SK-N-MC (cell line): ENCODE measurements at regions not wholly inside any gene's neighbourhood (a gene's known extent, or its start where the extent isn't known, plus 50 kb on each side); places are given as distances from the start of the nearest gene placed in this dataset.

ENCODE experiments used
- DNase-seq: peaks from one replicate; pipeline ENCODE4 v3.0.0-alpha.2; 2011; ENCODE audit warnings: low read depth, low spot score
- H3K27ac ChIP-seq: fragments of 200-600 bp; sonication (generic); 2 replicates; pipeline ENCODE4 v1.5.1; 2016; ENCODE audit warnings: mixed run types
- H3K36me3 ChIP-seq: fragments of 200-600 bp; sonication (generic); 2 replicates; pipeline ENCODE4 v1.6.1; 2017; ENCODE audit warnings: antibody characterized with exemption, low read length, mixed read lengths; ENCODE audit not compliant: insufficient read depth
- H3K4me3 ChIP-seq: fragments of 200-600 bp; sonication (generic); 2 replicates; pipeline ENCODE4 v1.5.1; 2016
- H3K9ac ChIP-seq: fragments of 200-600 bp; sonication (generic); 2 replicates; pipeline ENCODE4 v1.8.0; 2017; ENCODE audit warnings: mixed run types, mixed read lengths; ENCODE audit not compliant: insufficient read length
- H3K9me3 ChIP-seq: fragments of 200-600 bp; sonication (generic); 2 replicates; pipeline ENCODE4 v1.6.1; 2017; ENCODE audit warnings: low read depth, mild to moderate bottlenecking, antibody characterized with exemption, low read length, moderate library complexity, mixed read lengths
- EZH2 ChIP-seq: fragments of 200-600 bp; sonication (generic); IDR thresholded peaks from one replicate; pipeline ENCODE4 v1.6.1; 2017; ENCODE audit warnings: antibody characterized with exemption
- FOXP2 ChIP-seq: optimal IDR thresholded peaks from 2 replicates; pipeline ENCODE3; 2011; ENCODE audit warnings: mild to moderate bottlenecking, moderate library complexity; ENCODE audit not compliant: insufficient read depth; ENCODE audit errors: extremely low read length, control extremely low read depth
- POLR2AphosphoS5 ChIP-seq: IDR thresholded peaks from 2 replicates; pipeline ENCODE4 v1.6.1; 2012; ENCODE audit warnings: mild to moderate bottlenecking, low read depth, low read length, borderline replicate concordance

DNA sequence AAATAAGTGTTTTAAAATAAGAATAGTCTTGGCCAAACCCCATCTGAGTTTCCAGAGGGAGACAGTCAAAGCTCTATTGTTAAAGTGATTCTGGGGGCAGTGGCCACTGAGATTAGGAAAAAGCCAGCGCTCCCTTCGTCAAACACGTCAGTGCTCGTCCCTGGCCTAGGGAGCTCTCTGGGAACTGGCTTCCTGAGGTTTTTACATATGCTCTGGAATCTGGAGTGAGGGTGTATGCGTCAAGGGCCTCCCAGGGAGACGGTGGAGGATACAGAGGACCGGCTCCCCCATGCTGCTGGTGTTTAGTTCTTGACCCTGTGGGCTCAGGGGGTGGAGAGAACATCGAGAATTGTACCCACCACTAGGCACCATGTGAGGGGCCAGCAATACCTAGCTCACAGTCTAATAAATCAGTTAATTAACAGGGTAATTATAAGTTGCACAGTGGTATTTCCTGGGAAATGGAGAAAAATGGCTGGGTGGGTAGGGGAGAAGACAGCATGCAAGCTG lies 87.0 kb downstream of the SLC25A47 start:
- Histone ChIP-seq H3K9ac (no peak overlapping the region), H3K4me3 (no peak overlapping the region), H3K27ac (peak overlapping the region; percentile 26; the same call in 1 of the 2 replicates), H3K9me3 (no peaks in the 10 kb centered on the region), H3K36me3 (no peaks in the 10 kb centered on the region)
- DNase-seq: no peak
- no peak for TF ChIP-seq EZH2
- no peak for TF ChIP-seq POLR2AphosphoS5
- TF ChIP-seq FOXP2: no peak

DNA sequence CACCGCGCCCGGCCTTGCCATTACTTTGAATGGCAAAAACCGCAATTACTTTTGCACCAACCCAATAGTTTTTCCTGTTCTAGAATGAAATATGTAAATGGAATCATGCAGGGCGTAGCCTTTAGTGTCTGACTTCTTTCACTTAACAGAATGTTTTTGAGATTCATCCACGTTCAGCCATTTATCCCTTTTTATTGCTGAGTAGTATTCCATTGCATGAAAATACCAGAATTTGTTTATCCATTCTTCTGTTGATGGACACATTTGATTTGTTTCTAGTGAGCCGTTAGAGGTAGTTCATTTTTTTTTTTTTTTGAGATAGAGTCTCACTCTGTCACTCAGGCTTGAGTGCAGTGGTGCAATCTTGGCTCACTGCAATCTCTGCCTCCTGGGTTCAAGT lies 90.6 kb downstream of the SLC25A47 start:
- Histone ChIP-seq H3K9me3 (no peaks in the 10 kb centered on the region), H3K9ac (no peak overlapping the region), H3K27ac (no peak overlapping the region), H3K4me3 (no peak overlapping the region), H3K36me3 (no peaks in the 10 kb centered on the region)
- DNase-seq: no peak
- TF ChIP-seq FOXP2: no peak

- Histone ChIP-seq H3K27ac (no peak overlapping the region), H3K4me3 (no peak overlapping the region), H3K36me3 (no peaks in the 10 kb centered on the region), H3K9ac (no peak overlapping the region), H3K9me3 (no peaks in the 10 kb centered on the region)
- TF ChIP-seq FOXP2 (no peak), EZH2 (no peak), POLR2AphosphoS5 (no peak)
- no peak for DNase-seq
These were observed 92.1 kb downstream of the SLC25A47 start for GRCh38 chr14:100415226-100415625.

DNA sequence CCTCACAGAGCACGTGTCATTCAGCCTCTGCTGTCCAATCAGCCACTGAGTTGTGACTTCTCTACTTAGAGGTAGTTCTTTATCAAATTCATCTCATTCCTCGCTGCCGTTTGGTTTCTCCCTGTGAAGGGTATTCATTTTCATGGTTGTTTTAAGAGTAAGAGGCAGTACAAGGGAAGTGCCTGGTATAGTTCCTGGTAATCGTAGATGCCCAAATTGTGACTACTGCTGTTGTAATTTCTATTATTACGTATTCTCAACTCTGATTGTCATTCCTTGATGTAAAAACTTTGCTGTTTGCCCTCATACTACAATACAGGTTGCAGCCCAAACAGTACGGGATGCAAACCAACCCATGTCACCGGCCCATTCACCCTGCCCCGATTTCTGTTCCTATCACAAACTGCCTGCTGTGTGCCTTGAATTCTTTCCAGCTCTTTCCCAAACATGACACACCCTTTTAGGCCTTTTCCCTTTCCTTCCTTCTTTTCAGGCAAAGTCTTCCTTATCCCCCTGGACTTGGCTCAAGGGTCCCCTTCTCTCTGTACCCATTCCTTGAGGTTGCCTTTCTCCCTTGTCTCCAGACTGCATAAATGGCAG lies 93.0 kb downstream of the SLC25A47 start:
- no peak for DNase-seq
- no peaks in the 10 kb centered on the region for H3K9me3 ChIP-seq
- no peak overlapping the region for H3K4me3 ChIP-seq
- H3K27ac ChIP-seq: no peak overlapping the region
- no peak overlapping the region for H3K9ac ChIP-seq
- no peaks in the 10 kb centered on the region for H3K36me3 ChIP-seq
- TF ChIP-seq FOXP2 (no peak), EZH2 (no peak)

DNA sequence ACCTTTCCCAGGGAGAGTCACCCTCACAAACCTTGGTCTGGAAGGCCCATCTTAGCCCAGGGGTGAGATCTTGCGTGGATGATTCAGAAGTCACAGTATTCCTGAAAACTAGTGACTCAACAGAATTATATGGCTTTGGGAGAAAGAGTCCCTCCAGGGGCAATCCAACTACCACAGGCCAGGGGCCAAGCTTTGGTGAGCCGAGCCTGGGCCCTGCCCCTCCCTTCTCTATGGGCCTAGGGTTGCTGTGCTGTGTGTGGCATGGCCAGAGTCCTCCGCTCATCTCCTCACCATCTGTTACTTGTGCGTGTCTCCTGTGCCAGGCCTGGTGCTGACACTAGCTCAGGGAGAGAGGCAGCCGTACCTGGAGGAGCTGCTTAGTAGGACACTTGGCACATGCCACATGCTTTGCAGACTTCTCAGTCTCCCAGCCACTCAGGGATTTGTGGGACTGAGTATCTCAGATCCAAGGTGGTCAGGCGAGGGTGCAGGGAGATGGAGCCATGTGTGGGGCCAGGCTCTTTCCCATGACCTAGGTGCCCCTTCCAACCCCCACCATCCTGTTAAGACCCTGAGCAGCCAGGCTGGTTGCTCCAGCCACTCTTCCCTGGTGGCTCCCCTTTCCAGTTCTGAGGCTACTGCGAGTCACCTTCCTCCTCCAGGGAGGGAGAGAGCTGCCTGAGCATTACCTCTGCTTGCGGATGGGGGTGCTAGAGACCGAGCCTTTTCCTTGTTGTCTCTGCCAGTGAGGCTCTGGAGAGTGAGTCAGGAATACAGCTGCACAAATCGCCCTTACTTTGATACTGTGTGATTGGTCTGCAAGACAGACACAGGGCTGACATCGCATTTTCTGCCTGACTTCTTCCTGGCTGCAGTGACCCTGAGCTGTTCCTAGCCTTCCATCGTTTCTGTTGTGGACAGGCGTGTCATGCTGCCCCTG lies 94.1 kb downstream of the SLC25A47 start:
- Histone ChIP-seq H3K4me3 (no peak overlapping the region), H3K9ac (no peak overlapping the region), H3K36me3 (no peaks in the 10 kb centered on the region), H3K9me3 (no peaks in the 10 kb centered on the region), H3K27ac (no peak overlapping the region)
- DNase-seq: no peak
- TF ChIP-seq FOXP2 (no peak), POLR2AphosphoS5 (no peak), EZH2 (no peak)

GRCh38 chr14:100419856-100420255 lies 96.7 kb downstream of the SLC25A47 start:
- Histone ChIP-seq H3K9me3 (no peaks in the 10 kb centered on the region), H3K9ac (no peak overlapping the region), H3K4me3 (no peak overlapping the region), H3K36me3 (no peaks in the 10 kb centered on the region), H3K27ac (peak overlapping the region; percentile 78)
- no peak for TF ChIP-seq FOXP2
- no peak for TF ChIP-seq EZH2
- no peak for TF ChIP-seq POLR2AphosphoS5
- no peak for DNase-seq

DNA sequence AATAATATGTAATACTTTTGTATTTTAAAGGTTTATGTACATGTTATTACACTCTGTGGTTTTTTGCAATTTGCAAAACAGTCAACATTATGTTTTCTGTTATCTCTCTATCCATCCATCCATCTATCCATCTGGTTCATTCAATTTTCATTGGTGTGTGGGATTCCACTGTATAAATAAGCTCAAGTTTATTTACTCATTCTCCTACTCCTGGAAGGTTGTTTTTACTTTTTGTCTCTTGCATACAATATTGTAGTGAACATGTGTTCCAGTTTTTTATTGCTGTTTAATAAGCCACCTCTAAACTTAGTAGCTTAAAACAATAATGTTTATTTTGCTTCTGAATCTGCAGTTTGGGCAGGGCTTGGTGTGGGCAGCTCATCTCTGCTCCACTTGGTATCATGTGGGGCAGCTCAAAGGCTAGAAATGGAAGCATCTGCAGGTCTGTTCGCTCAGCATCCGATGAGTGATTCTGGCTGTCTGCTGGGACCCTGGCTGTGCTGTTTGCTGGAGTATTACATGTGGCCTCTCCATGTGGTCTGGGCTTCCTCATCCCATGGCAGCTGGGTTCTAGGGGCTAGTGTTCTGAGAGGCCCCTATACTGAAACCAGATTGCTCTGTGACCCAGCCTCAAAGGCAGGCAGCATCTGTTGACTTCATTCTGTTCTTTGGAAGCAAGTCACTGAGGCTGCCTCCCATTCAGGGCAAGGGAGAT lies 98.8 kb downstream of the SLC25A47 start:
- no peak for DNase-seq
- Histone ChIP-seq H3K9ac (no peak overlapping the region), H3K27ac (no peak overlapping the region), H3K36me3 (no peaks in the 10 kb centered on the region), H3K4me3 (no peak overlapping the region), H3K9me3 (no peaks in the 10 kb centered on the region)
- TF ChIP-seq FOXP2: no peak
- no peak for TF ChIP-seq POLR2AphosphoS5
- TF ChIP-seq EZH2: no peak

DNA sequence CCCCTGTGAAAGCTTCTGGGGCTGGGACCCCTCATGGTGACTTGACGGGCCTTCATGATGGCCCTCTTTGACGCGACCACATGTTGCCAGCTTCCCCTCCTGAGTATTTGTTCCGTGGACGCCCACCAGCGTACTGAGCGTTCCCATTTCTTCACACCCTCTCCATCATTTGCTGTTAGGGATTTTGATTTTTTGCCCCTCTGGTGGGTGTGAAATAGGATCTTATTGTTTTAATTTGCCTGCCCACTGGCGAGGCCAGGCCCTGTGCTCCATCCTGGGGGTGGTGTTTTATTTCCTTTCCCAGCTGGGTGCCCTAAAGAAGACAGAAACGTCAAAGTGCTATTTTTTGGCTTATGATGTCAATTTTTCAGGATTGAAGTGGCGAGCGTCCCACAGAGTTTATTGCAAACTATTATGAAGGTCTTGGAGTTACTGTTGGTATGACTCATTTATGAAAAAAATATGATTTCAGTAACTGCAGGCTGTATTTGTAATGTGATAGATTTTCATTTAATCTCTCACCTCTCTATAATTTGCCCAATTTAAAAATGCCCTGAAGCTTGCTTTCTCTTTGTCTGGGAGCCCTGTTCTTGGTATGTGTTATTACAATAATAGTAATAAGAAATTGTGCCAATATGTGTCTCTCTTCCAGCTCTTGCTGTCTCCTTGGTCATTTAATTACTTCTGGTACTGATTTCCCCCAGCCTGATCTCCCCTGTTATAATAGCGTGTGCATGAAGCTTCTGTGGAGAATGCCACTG lies 99.6 kb downstream of the SLC25A47 start:
- no peaks in the 10 kb centered on the region for H3K36me3 ChIP-seq
- no peak for TF ChIP-seq POLR2AphosphoS5
- TF ChIP-seq EZH2: no peak
- TF ChIP-seq FOXP2: no peak
- H3K27ac ChIP-seq: peak overlapping the region; percentile 35
- DNase-seq: no peak
- no peak overlapping the region for H3K4me3 ChIP-seq
- H3K9ac ChIP-seq: no peak overlapping the region
- no peaks in the 10 kb centered on the region for H3K9me3 ChIP-seq
